B cell (primary cell): ENCODE measurements at regions not wholly inside any gene's neighbourhood (a gene's known extent, or its start where the extent isn't known, plus 50 kb on each side); places are given as distances from the start of the nearest gene placed in this dataset.

ENCODE experiments used
- ATAC-seq: fragments of 200-7000 bp; cut with Tn5 transposase; one replicate; pipeline ENCODE4 v1.10.0; 2021; ENCODE audit warnings: low read depth, mild to moderate bottlenecking, moderate number of reproducible peaks, moderate library complexity
- CTCF ChIA-PET: fragments of 350-600 bp; sonication (Branson Sonifier 250); formaldehyde crosslinking; loops from one replicate; lab custom pipeline; 2021; ENCODE audit warnings: antibody characterized with exemption, inconsistent platforms; lab: Charles Lee
- POLR2A ChIA-PET: fragments of 350-600 bp; sonication (Branson Sonifier 250); formaldehyde crosslinking; loops from one replicate; lab custom pipeline; 2021; ENCODE audit warnings: antibody characterized with exemption; lab: Charles Lee
- DNase-seq: peaks from one replicate; pipeline ENCODE4 v3.0.0; 2013
- H2AFZ ChIP-seq: 2 replicates; pipeline ENCODE4 v1.6.1; 2012; ENCODE audit warnings: mild to moderate bottlenecking, low read depth, low read length; ENCODE audit not compliant: insufficient read depth, poor library complexity, severe bottlenecking
- H3K27ac ChIP-seq, 2 donors: 1 replicate in 1 of 2; 2 replicates in 1 of 2; pipeline ENCODE4 v1.5.1; 2012 to 2013; ENCODE audit warnings: low read length in 2 of 2, mild to moderate bottlenecking in 2 of 2, moderate library complexity in 1 of 2
- H3K27me3 ChIP-seq, 4 experiments: fragments of 200-600 bp in 1 of 4; sonication (generic) in 1 of 4; replicated peaks in 1 of 4; 1 replicate in 2 of 4; 2 replicates in 2 of 4; pipeline versions ENCODE4 v1.6.1 to v1.7.0; 2013 to 2016; ENCODE audit warnings: low read length in 3 of 4, mild to moderate bottlenecking in 2 of 4, mixed read lengths in 1 of 4, moderate library complexity in 1 of 4; ENCODE audit not compliant: insufficient read depth in 4 of 4, control insufficient read depth in 3 of 4; ENCODE audit errors: control extremely low read depth in 1 of 4
- H3K36me3 ChIP-seq, 2 experiments: replicated peaks in 1 of 2; 1 replicate in 1 of 2; 2 replicates in 1 of 2; pipeline versions ENCODE4 v1.6.1 to v1.7.1; 2013; ENCODE audit warnings: low read length in 1 of 2; ENCODE audit not compliant: insufficient read depth in 2 of 2, control insufficient read depth in 1 of 2; ENCODE audit errors: control extremely low read depth in 1 of 2, extremely low read depth in 1 of 2
- H3K4me1 ChIP-seq, 2 donors: fragments of 200-600 bp in 1 of 2; sonication (generic) in 1 of 2; 1 replicate in 1 of 2; 2 replicates in 1 of 2; pipeline versions ENCODE4 v1.5.1 to v1.6.1; 2013 to 2017; ENCODE audit warnings: low read length in 2 of 2; ENCODE audit not compliant: control insufficient read depth in 2 of 2, insufficient read depth in 2 of 2
- H3K4me2 ChIP-seq: replicated peaks from 2 replicates; pipeline ENCODE3; 2012; ENCODE audit warnings: mild to moderate bottlenecking, low read depth, low read length; ENCODE audit not compliant: poor library complexity, severe bottlenecking
- H3K4me3 ChIP-seq, 5 experiments: fragments of 200-600 bp in 1 of 5; sonication (generic) in 1 of 5; 1 replicate in 3 of 5; 2 replicates in 2 of 5; pipeline versions ENCODE4 v1.5.1 to v1.7.0; 2011 to 2016; ENCODE audit warnings: low read length in 4 of 5, mild to moderate bottlenecking in 4 of 5, low read depth in 2 of 5, control low read depth in 1 of 5, moderate library complexity in 1 of 5; ENCODE audit not compliant: insufficient read depth in 1 of 5; ENCODE audit errors: control extremely low read depth in 1 of 5, extremely low read depth in 1 of 5
- H3K79me2 ChIP-seq: fragments of 200-600 bp; sonication (generic); one replicate; pipeline ENCODE4 v1.6.0; 2016; ENCODE audit warnings: low read length; ENCODE audit not compliant: control insufficient read depth, insufficient read depth
- H3K9ac ChIP-seq: fragments of 200-600 bp; sonication (generic); 2 replicates; pipeline ENCODE4 v1.6.1; 2017; ENCODE audit warnings: mild to moderate bottlenecking, low read length, moderate library complexity
- H3K9me3 ChIP-seq, 3 donors: one replicate each; pipeline versions ENCODE4 v1.6.1 to v1.7.1; 2013; ENCODE audit warnings: low read length in 2 of 3; ENCODE audit not compliant: control insufficient read depth in 2 of 3, insufficient read depth in 1 of 3; ENCODE audit errors: control extremely low read depth in 1 of 3
- H4K20me1 ChIP-seq: 2 replicates; pipeline ENCODE4 v1.6.0; 2012; ENCODE audit warnings: mild to moderate bottlenecking, low read length; ENCODE audit not compliant: insufficient read depth, control insufficient read depth, poor library complexity, severe bottlenecking
- H3K27ac Mint-ChIP-seq: one replicate; pipeline ENCODE4 v1.8.0; 2021; ENCODE audit warnings: mixed read lengths
- H3K27me3 Mint-ChIP-seq: one replicate; pipeline ENCODE4 v1.8.0; 2021; ENCODE audit warnings: mixed read lengths
- H3K4me1 Mint-ChIP-seq: one replicate; pipeline ENCODE4 v1.8.0; 2021; ENCODE audit warnings: mixed read lengths
- H3K4me3 Mint-ChIP-seq: one replicate; pipeline ENCODE4 v1.8.0; 2021; ENCODE audit warnings: mixed read lengths
- H3K9me3 Mint-ChIP-seq: one replicate; pipeline ENCODE4 v1.8.0; 2022; ENCODE audit warnings: mixed read lengths; ENCODE audit not compliant: insufficient read depth
- CTCF ChIP-seq: fragments of 200-600 bp; IDR thresholded peaks from one replicate; pipeline ENCODE4 v1.8.0; 2022; ENCODE audit warnings: antibody characterized with exemption, mild to moderate bottlenecking
- EZH2 ChIP-seq: IDR thresholded peaks from 2 replicates; pipeline ENCODE4 v1.6.1; 2012; ENCODE audit warnings: borderline replicate concordance, low read depth, mild to moderate bottlenecking, moderate library complexity, low read length; ENCODE audit not compliant: insufficient read depth, poor library complexity, severe bottlenecking
- WGBS: methylation state at CpG from one replicate; pipeline ENCODE4 v1.1.5; 2013; ENCODE audit warnings: missing lambda C conversion rate; ENCODE audit not compliant: insufficient coverage; 5-methylcytosine and 5-hydroxymethylcytosine counted together
- intact Hi-C: fragments of 100-400 bp; cut with micrococcal nuclease; formaldehyde crosslinking; loops from one replicate; pipeline ENCODE4 v1.10.0; 2022

- no peak for TF ChIP-seq EZH2
- TF ChIP-seq CTCF, result no peak
- ATAC-seq (no peak), DNase-seq (no peak)
- Histone ChIP-seq H3K9me3 (no peaks in the 10 kb centered on the region), H3K4me3 (no peak overlapping the region), H3K36me3 (no peaks in the 10 kb centered on the region), H4K20me1 (no peaks in the 10 kb centered on the region), H3K27me3 (no peaks in the 10 kb centered on the region), H3K27ac (no peak overlapping the region), H3K9ac (no peak overlapping the region), H3K4me1 (peaks cover 0 to 3% of the 10 kb centered on the region in 2 donors), H2AFZ (no peak overlapping the region), H3K79me2 (no peaks in the 10 kb centered on the region), H3K4me2 (no peak overlapping the region)
- no peaks in the 10 kb centered on the region for H3K9me3 Mint-ChIP-seq
- ChIA-PET CTCF (interaction anchor here (0.6 to 4.7 kb wide), 9 partner anchors 9 to 439 kb away, joined by 3 to 18 read pairs (median 5); no protein-coding TSS in a partner anchor), POLR2A (no interaction called here)
- H3K4me3 Mint-ChIP-seq, result no peak overlapping the region
- 81% methylated on average over 3 of the region's 5 CpGs for WGBS
- H3K27me3 Mint-ChIP-seq, result no peaks in the 10 kb centered on the region
- H3K4me1 Mint-ChIP-seq, result peaks cover 6% of the 10 kb centered on the region
- intact Hi-C loops, result loop anchor here (5.0 to 10.0 kb wide), 2 partner anchors 410 to 832 kb away; no protein-coding TSS in a partner anchor
- no peak overlapping the region for H3K27ac Mint-ChIP-seq
These were observed 78.1 kb upstream of the WDR26 start for GRCh38 chr1:224512600-224513151.

- 50% methylated on average over 1 of the region's 6 CpGs for WGBS
These were observed 78.8 kb upstream of the WDR26 start for GRCh38 chr1:224513383-224513782.

More at GRCh38 chr1:224513383-224513782, 78.8 kb upstream of the WDR26 start:
- ATAC-seq (no peak), DNase-seq (no peak)
- no peaks in the 10 kb centered on the region for H3K79me2 ChIP-seq
- no peak overlapping the region for H3K4me3 ChIP-seq
- H3K4me2 ChIP-seq, result no peak overlapping the region
- intact Hi-C loops, result loop anchor here (5.0 to 10.0 kb wide), 2 partner anchors 409 to 831 kb away; no protein-coding TSS in a partner anchor
- H3K36me3 ChIP-seq, result no peaks in the 10 kb centered on the region
- Mint-ChIP-seq H3K27ac (no peak overlapping the region), H3K9me3 (no peaks in the 10 kb centered on the region), H3K4me1 (peaks cover 6% of the 10 kb centered on the region), H3K27me3 (no peaks in the 10 kb centered on the region), H3K4me3 (no peak overlapping the region)
- no peak for TF ChIP-seq EZH2
- TF ChIP-seq CTCF, result no peak
- no peaks in the 10 kb centered on the region for H3K27me3 ChIP-seq
- no peak overlapping the region for H3K9ac ChIP-seq
- H3K9me3 ChIP-seq, result no peaks in the 10 kb centered on the region
- H3K4me1 ChIP-seq, result peaks cover 0 to 3% of the 10 kb centered on the region in 2 donors
- H4K20me1 ChIP-seq, result no peaks in the 10 kb centered on the region
- no peak overlapping the region for H3K27ac ChIP-seq
- CTCF ChIA-PET, result interaction anchor here (1.0 to 4.7 kb wide), 11 partner anchors 9 to 841 kb away, joined by 3 to 18 read pairs (median 3); no protein-coding TSS in a partner anchor
- POLR2A ChIA-PET, result no interaction called here
- peak overlapping the region; percentile 75 for H2AFZ ChIP-seq
